Liver (tissue), 8 donors: ENCODE measurements at regions not wholly inside any gene's neighbourhood (a gene's known extent, or its start where the extent isn't known, plus 50 kb on each side); places are given as distances from the start of the nearest gene placed in this dataset.
A peak's percentile ranks its signal among the peaks of the same experiment; 100 is the strongest.

Experiments used
- DNase-seq: peaks from one replicate; pipeline ENCODE4 v3.0.0-alpha.2; 2017; ENCODE audit warnings: low spot score
- H3K27ac ChIP-seq, 2 donors: one replicate each; pipeline ENCODE4 v1.7.0; 2013; ENCODE audit warnings: inconsistent platforms in 2 of 2, low read length in 2 of 2, control low read depth in 1 of 2, low read depth in 1 of 2, mild to moderate bottlenecking in 1 of 2
- H3K27me3 ChIP-seq, 4 donors: one replicate each; pipeline versions ENCODE4 v1.6.1 to v1.7.0; 2013; ENCODE audit warnings: low read length in 3 of 4, inconsistent platforms in 1 of 4, mild to moderate bottlenecking in 1 of 4, moderate library complexity in 1 of 4; ENCODE audit not compliant: control insufficient read depth in 4 of 4, insufficient read depth in 4 of 4
- H3K36me3 ChIP-seq, 4 donors: one replicate each; pipeline versions ENCODE4 v1.6.1 to v1.7.0; 2013; ENCODE audit warnings: low read length in 3 of 4, mild to moderate bottlenecking in 3 of 4, low read depth in 1 of 4, moderate library complexity in 1 of 4; ENCODE audit not compliant: control insufficient read depth in 4 of 4, insufficient read depth in 3 of 4
- H3K4me1 ChIP-seq, 4 donors: one replicate each; pipeline versions ENCODE4 v1.6.1 to v1.7.0; 2013; ENCODE audit warnings: low read length in 3 of 4, mild to moderate bottlenecking in 3 of 4, moderate library complexity in 1 of 4; ENCODE audit not compliant: control insufficient read depth in 4 of 4, insufficient read depth in 4 of 4
- H3K4me3 ChIP-seq, 3 donors: one replicate each; pipeline versions ENCODE4 v1.6.1 to v1.7.0; 2013; ENCODE audit warnings: low read length in 3 of 3, control low read depth in 1 of 3, low read depth in 1 of 3, mild to moderate bottlenecking in 1 of 3
- H3K9ac ChIP-seq, 2 donors: one replicate each; pipeline ENCODE4 v1.7.0; 2013; ENCODE audit warnings: low read length in 2 of 2, mild to moderate bottlenecking in 2 of 2, moderate library complexity in 2 of 2, control low read depth in 1 of 2, low read depth in 1 of 2
- H3K9me3 ChIP-seq, 4 donors: one replicate each; pipeline versions ENCODE4 v1.6.1 to v1.7.0; 2013; ENCODE audit warnings: low read length in 3 of 4; ENCODE audit not compliant: control insufficient read depth in 4 of 4
- EGR1 ChIP-seq, 2 donors: IDR thresholded peaks; 2 replicates each; pipeline ENCODE4 v1.6.1; 2016 to 2018; ENCODE audit warnings: antibody characterized with exemption in 2 of 2, low read depth in 2 of 2
- FOXA1 ChIP-seq: IDR thresholded peaks from 2 replicates; pipeline ENCODE4 v1.6.1; 2016; ENCODE audit warnings: antibody characterized with exemption
- FOXA2 ChIP-seq: IDR thresholded peaks from 2 replicates; pipeline ENCODE4 v1.6.1; 2016; ENCODE audit warnings: antibody characterized with exemption
- GABPA ChIP-seq, 2 donors: IDR thresholded peaks in 1 of 2; conservative IDR thresholded peaks in 1 of 2; 2 replicates each; pipeline ENCODE4 v1.6.1; 2016; ENCODE audit warnings: antibody characterized with exemption in 2 of 2, mild to moderate bottlenecking in 1 of 2, moderate library complexity in 1 of 2
- HNF4A ChIP-seq, 2 donors: conservative IDR thresholded peaks; 2 replicates each; pipeline ENCODE4 v1.6.1; 2016; ENCODE audit warnings: antibody characterized with exemption in 2 of 2, mild to moderate bottlenecking in 2 of 2
- HNF4G ChIP-seq: IDR thresholded peaks from 2 replicates; pipeline ENCODE4 v1.6.1; 2016; ENCODE audit warnings: antibody characterized with exemption
- JUND ChIP-seq, 2 donors: IDR thresholded peaks; 2 replicates each; pipeline ENCODE4 v1.6.1; 2016; ENCODE audit warnings: antibody characterized with exemption in 2 of 2
- NR2F2 ChIP-seq: IDR thresholded peaks from 2 replicates; pipeline ENCODE4 v1.6.1; 2016; ENCODE audit warnings: antibody characterized with exemption
- RAD21 ChIP-seq, 2 donors: IDR thresholded peaks; 2 replicates each; pipeline ENCODE4 v1.6.1; 2016; ENCODE audit warnings: antibody characterized with exemption in 2 of 2, mild to moderate bottlenecking in 2 of 2
- RXRA ChIP-seq, 2 donors: IDR thresholded peaks; 2 replicates each; pipeline ENCODE4 v1.6.1; 2017 to 2018; ENCODE audit warnings: antibody characterized with exemption in 2 of 2, mild to moderate bottlenecking in 1 of 2
- SP1 ChIP-seq: IDR thresholded peaks from 2 replicates; pipeline ENCODE4 v1.6.1; 2018; ENCODE audit warnings: antibody characterized with exemption, mild to moderate bottlenecking
- TAF1 ChIP-seq: conservative IDR thresholded peaks from 2 replicates; pipeline ENCODE4 v1.6.1; 2016; ENCODE audit warnings: antibody characterized with exemption, mild to moderate bottlenecking
- YY1 ChIP-seq: IDR thresholded peaks from 2 replicates; pipeline ENCODE4 v1.6.1; 2016; ENCODE audit warnings: antibody characterized with exemption, mild to moderate bottlenecking
- WGBS: extraction: QIAGEN DNeasy Blood & Tissue Kit; methylation state at CpG from one replicate; pipeline ENCODE4 v1.1.7; 2013; 5-methylcytosine and 5-hydroxymethylcytosine counted together
- TF ChIP-seq, protein P1 (sequence below): IDR thresholded peaks from 2 replicates; pipeline ENCODE4 v1.6.1; 2016; ENCODE audit warnings: antibody characterized with exemption
- TF ChIP-seq, protein P2 (sequence below): IDR thresholded peaks from 2 replicates; pipeline ENCODE4 v1.6.1; 2016; ENCODE audit warnings: antibody characterized with exemption
- TF ChIP-seq, protein P3 (sequence below): IDR thresholded peaks from 2 replicates; pipeline ENCODE4 v1.6.1; 2016; ENCODE audit warnings: antibody characterized with exemption, mild to moderate bottlenecking
- TF ChIP-seq, protein P4 (sequence below): IDR thresholded peaks from 2 replicates; pipeline ENCODE4 v1.6.1; 2016; ENCODE audit warnings: antibody characterized with exemption
- TF ChIP-seq, protein P5 (sequence below): fragments of 150-350 bp; IDR thresholded peaks from 2 replicates; pipeline ENCODE4 v1.5.1; 2017; ENCODE audit warnings: improper control_type of control experiment, low read depth, low read length; ENCODE audit not compliant: missing input control
- donor health status: healthy.
- donor health status: healthy.
- donor health status: healthy.
- donor health status: healthy.
- donor health status: healthy.

DNA sequence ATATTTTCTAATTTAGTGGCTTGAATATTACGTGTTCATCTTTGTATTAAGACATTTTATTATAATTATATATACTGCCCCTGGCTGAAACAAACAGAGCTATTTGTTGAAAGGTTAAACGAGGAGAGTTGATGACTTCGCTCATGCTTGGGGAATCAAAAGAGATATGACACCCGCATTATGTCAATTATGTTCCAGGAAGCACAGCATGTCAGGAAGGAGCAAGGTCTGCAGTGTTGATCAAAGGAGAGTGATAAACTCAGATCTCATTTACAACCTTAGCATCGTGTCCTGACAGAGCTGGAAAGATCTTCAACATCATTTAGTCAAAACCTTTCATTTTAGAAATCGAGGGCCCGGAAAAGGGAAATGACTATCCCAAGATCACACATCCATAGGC is 510.1 kb downstream of the TDRD15 start:
- 84% methylated on average over 7 of the region's 7 CpGs for WGBS
- TF ChIP-seq FOXA2 (no peak), TAF1 (no peak), RAD21 (IDR thresholded peaks at IDR 0.05) (no peak), JUND (IDR thresholded peaks at IDR 0.05) (no peak)
- TF ChIP-seq, protein P1, sequence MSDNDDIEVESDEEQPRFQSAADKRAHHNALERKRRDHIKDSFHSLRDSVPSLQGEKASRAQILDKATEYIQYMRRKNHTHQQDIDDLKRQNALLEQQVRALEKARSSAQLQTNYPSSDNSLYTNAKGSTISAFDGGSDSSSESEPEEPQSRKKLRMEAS, result no peak
- TF ChIP-seq, protein P2, sequence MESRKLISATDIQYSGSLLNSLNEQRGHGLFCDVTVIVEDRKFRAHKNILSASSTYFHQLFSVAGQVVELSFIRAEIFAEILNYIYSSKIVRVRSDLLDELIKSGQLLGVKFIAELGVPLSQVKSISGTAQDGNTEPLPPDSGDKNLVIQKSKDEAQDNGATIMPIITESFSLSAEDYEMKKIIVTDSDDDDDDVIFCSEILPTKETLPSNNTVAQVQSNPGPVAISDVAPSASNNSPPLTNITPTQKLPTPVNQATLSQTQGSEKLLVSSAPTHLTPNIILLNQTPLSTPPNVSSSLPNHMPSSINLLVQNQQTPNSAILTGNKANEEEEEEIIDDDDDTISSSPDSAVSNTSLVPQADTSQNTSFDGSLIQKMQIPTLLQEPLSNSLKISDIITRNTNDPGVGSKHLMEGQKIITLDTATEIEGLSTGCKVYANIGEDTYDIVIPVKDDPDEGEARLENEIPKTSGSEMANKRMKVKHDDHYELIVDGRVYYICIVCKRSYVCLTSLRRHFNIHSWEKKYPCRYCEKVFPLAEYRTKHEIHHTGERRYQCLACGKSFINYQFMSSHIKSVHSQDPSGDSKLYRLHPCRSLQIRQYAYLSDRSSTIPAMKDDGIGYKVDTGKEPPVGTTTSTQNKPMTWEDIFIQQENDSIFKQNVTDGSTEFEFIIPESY, result no peak

DNA sequence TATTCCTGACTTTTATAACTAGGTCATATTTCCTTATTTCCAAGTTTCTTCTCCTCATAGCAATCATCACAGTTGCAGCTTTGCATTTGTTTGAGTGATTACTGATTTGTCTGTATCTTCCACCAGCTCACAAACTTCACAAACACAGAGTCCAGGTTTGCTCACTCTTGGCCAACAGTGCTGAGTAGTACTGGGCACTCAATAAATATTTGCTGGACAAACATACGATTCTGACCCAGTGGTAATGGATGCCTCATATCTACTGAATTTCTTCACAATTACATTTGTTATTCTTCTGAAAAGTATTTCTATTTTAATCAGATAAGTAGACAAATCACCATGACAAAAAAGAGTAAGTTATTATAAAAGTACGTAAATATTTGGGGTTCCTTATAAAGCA is 516.3 kb downstream of the TDRD15 start:
- no peaks in the 10 kb centered on the region for H3K9me3 ChIP-seq
- H3K4me3 ChIP-seq, result no peak overlapping the region
- no peaks in the 10 kb centered on the region for H3K27me3 ChIP-seq
- no peak for DNase-seq
- H3K36me3 ChIP-seq, result no peaks in the 10 kb centered on the region
- H3K9ac ChIP-seq, result no peak overlapping the region
- 36% methylated on average over 2 of the region's 2 CpGs for WGBS
- no peak for TF ChIP-seq TAF1
- TF ChIP-seq, protein P1, result no peak
- TF ChIP-seq FOXA2, result no peak
- peak; percentile 76 to 77 for TF ChIP-seq HNF4A (conservative IDR thresholded peaks at IDR 0.05)
- TF ChIP-seq FOXA1, result no peak
- TF ChIP-seq, protein P3, sequence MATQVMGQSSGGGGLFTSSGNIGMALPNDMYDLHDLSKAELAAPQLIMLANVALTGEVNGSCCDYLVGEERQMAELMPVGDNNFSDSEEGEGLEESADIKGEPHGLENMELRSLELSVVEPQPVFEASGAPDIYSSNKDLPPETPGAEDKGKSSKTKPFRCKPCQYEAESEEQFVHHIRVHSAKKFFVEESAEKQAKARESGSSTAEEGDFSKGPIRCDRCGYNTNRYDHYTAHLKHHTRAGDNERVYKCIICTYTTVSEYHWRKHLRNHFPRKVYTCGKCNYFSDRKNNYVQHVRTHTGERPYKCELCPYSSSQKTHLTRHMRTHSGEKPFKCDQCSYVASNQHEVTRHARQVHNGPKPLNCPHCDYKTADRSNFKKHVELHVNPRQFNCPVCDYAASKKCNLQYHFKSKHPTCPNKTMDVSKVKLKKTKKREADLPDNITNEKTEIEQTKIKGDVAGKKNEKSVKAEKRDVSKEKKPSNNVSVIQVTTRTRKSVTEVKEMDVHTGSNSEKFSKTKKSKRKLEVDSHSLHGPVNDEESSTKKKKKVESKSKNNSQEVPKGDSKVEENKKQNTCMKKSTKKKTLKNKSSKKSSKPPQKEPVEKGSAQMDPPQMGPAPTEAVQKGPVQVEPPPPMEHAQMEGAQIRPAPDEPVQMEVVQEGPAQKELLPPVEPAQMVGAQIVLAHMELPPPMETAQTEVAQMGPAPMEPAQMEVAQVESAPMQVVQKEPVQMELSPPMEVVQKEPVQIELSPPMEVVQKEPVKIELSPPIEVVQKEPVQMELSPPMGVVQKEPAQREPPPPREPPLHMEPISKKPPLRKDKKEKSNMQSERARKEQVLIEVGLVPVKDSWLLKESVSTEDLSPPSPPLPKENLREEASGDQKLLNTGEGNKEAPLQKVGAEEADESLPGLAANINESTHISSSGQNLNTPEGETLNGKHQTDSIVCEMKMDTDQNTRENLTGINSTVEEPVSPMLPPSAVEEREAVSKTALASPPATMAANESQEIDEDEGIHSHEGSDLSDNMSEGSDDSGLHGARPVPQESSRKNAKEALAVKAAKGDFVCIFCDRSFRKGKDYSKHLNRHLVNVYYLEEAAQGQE, result no peak
- no peak for TF ChIP-seq GABPA (IDR thresholded peaks at IDR 0.05 in 1 of 2, conservative IDR thresholded peaks at IDR 0.05 in 1 of 2)
- TF ChIP-seq, protein P4, sequence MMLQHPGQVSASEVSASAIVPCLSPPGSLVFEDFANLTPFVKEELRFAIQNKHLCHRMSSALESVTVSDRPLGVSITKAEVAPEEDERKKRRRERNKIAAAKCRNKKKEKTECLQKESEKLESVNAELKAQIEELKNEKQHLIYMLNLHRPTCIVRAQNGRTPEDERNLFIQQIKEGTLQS, result no peak
- TF ChIP-seq, protein P2, result no peak
- TF ChIP-seq, protein P5, sequence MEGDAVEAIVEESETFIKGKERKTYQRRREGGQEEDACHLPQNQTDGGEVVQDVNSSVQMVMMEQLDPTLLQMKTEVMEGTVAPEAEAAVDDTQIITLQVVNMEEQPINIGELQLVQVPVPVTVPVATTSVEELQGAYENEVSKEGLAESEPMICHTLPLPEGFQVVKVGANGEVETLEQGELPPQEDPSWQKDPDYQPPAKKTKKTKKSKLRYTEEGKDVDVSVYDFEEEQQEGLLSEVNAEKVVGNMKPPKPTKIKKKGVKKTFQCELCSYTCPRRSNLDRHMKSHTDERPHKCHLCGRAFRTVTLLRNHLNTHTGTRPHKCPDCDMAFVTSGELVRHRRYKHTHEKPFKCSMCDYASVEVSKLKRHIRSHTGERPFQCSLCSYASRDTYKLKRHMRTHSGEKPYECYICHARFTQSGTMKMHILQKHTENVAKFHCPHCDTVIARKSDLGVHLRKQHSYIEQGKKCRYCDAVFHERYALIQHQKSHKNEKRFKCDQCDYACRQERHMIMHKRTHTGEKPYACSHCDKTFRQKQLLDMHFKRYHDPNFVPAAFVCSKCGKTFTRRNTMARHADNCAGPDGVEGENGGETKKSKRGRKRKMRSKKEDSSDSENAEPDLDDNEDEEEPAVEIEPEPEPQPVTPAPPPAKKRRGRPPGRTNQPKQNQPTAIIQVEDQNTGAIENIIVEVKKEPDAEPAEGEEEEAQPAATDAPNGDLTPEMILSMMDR, result no peak
- TF ChIP-seq RAD21 (IDR thresholded peaks at IDR 0.05), result peak; percentile 49 to 52
- no peak for TF ChIP-seq EGR1 (IDR thresholded peaks at IDR 0.05; ENCODE audit: low read depth in 2 of 2)
- peak; percentile 40 for TF ChIP-seq HNF4G
- TF ChIP-seq SP1, result peak; percentile 51
- peak in 1 of 2 donors; percentile 40 for TF ChIP-seq JUND (IDR thresholded peaks at IDR 0.05)
- no peak for TF ChIP-seq NR2F2
- peak; percentile 81 for TF ChIP-seq YY1
- peak; percentile 20 to 37 for TF ChIP-seq RXRA (IDR thresholded peaks at IDR 0.05)
- H3K4me1 ChIP-seq, result peaks cover 3 to 12% (median 8%) of the 10 kb centered on the region in 4 donors
- no peak overlapping the region for H3K27ac ChIP-seq

More for the DNA sequence above, 510.1 kb downstream of the TDRD15 start:
- Histone ChIP-seq H3K4me1 (no peaks in the 10 kb centered on the region), H3K4me3 (no peak overlapping the region), H3K27ac (no peak overlapping the region), H3K9ac (no peak overlapping the region), H3K27me3 (no peaks in the 10 kb centered on the region), H3K36me3 (no peaks in the 10 kb centered on the region), H3K9me3 (no peaks in the 10 kb centered on the region)
- DNase-seq, result no peak
